Stimulated activated CD4-positive, alpha-beta T cell treated with anti-CD3 and anti-CD28 coated beads, Interleukin-1b, Interleukin-23, amount 100 ng/mL, for 1 hour (primary cell): ENCODE measurements at regions not wholly inside any gene's neighbourhood (a gene's known extent, or its start where the extent isn't known, plus 50 kb on each side); places are given as distances from the start of the nearest gene placed in this dataset.

Experiments
- DNase-seq, 2 donors: peaks; one replicate each; pipeline ENCODE4 v3.0.0-alpha.2; 2020; ENCODE audit warnings: low read depth in 2 of 2

DNA sequence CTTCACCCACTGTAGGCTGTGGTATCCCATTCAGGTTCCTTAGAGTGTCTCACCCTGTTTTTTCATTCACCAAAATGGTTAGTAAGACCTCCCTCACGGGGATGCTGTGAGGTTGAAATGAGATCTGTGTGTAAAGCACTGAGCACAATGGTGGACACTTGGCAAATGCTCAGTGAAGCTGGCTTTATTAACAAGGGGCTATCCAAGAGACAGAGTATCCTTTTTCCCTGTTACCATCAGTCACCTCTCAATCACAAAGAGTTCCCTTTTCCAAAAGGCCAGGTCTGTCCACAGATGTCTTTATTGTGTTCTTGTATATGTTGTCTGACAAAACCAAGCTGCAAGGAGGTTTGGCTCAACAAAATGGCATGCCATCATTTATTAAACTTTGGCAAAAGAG is 138.9 kb upstream of the RARB start:
- DNase-seq, result no peak

DNA sequence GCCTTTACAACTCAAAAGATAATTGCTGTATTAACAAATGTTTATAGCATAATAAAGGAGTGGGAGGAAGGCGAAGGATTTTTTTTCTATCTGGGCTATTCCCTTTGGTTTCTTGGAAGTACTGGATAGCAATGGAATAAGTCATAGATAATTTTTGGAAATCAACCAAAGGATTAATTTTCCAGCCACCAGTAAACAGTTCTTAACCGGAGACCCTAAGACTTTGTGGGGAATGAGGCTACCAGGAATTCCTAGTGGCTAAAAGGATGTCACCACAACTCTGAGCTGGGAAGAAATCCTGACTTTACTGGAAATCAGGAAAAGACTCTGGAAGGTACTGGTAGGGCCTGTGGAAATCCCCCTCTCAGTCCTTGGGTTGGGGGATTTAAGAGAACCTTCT is 138.4 kb upstream of the RARB start:
- no peak for DNase-seq

DNA sequence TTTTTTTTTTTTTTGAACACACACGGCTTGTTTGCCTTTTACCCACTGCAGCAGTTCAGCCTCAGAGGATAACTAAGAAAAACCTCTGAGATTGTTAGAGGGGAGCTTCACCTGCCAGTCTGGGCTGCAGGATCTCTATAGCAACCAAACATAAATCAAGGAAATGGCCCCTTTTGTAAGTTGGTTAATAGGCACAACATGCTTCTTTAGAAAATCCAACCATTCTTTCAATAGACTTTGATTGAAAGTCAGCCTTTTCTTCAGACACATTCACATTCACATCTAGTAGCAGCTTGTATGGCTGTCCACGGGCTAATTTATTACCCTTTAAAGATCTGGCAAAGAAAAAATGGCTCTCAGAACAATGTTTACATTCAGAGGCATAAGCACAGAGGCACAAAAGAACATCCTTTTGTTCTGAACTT is 136.6 kb upstream of the RARB start:
- DNase-seq, result no peak

DNA sequence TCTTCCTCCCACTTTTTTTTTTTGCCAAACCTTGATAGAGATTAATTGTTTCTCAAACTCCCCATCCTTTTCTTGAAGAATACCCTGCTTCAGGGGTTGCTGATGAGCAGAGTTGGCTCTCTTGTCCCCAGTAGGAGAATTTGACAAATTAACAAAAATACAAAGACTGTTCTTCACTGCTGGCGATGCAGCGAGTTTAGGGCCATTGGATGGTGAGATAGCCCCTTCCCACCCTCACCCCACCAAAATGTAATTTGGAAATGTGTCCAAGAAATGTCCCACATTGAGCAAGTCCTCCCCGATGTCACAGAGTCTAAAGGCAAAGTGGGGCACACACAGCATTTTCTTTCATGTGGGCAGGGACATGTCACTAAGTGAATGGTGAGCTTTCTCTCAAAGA is 136.0 kb upstream of the RARB start:
- no peak for DNase-seq

DNA sequence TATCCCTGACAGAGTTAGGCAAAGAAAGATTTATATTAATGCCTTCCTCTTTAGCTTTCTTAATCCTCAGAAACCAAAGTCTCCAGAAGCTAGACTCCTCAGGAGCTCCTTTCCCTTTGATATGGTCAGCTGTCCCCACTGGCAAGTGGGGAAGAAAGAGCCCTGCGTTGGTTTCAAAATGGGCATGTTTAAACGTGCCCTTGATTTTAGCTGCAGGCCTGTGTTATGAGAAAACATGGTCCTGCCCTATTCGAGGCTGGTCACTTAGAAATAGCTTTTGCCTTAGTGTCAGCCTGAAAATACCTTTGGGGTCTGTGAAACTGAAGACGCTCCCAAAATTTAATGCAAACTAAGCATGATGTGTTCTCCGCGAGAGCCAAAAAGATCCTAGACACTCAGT is 135.5 kb upstream of the RARB start:
- DNase-seq, result no peak

DNA sequence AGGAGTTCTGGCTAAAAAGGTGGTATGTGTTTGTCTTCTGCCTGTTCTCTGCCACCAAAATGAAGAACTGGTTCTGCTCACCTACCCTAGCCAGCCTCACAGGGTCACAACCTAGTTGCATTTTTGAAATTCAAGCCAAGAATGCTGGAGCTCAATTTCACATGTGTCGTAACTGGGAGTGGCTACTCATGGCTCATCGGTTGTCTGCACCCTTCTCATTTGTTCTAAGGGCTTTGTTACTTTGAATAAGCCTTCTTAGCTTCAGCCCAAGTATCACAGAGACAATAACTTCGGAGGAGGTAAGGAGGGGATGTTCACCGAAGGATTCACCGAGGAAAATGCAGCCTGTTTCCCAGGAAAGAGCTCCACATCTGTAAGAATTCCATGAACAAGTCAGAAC is 134.3 kb upstream of the RARB start:
- DNase-seq, result no peak

DNA sequence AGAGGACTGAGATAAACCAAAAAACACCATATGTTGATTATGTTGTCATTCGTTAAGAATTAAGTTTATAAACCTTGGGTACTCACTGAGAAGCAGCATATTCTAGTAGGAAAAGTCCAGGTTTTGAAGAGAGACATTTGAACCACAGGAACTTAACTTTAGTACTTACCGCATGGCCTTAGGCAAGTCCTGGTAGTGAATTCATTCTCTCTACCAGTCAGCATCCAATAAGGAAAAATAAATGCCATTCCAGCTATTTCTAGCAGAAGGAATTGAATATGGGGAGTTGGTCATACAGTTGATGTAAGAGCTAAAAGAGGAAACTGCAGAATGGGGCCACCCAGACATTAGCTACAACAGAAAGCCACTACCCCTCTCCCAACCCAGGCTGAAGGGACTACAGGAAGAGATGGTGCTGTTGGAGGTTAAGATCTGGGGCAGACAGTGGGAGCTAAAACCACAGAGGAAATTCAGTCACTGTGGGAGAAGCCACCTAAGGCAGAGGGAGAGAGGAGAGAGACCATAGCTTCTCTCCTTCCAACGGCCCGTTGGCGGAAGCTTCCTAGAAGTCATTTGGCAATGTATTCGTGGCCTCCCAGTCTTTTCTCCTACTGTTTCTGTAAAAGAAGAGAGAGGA is 133.8 kb upstream of the RARB start:
- DNase-seq, result no peak

DNA sequence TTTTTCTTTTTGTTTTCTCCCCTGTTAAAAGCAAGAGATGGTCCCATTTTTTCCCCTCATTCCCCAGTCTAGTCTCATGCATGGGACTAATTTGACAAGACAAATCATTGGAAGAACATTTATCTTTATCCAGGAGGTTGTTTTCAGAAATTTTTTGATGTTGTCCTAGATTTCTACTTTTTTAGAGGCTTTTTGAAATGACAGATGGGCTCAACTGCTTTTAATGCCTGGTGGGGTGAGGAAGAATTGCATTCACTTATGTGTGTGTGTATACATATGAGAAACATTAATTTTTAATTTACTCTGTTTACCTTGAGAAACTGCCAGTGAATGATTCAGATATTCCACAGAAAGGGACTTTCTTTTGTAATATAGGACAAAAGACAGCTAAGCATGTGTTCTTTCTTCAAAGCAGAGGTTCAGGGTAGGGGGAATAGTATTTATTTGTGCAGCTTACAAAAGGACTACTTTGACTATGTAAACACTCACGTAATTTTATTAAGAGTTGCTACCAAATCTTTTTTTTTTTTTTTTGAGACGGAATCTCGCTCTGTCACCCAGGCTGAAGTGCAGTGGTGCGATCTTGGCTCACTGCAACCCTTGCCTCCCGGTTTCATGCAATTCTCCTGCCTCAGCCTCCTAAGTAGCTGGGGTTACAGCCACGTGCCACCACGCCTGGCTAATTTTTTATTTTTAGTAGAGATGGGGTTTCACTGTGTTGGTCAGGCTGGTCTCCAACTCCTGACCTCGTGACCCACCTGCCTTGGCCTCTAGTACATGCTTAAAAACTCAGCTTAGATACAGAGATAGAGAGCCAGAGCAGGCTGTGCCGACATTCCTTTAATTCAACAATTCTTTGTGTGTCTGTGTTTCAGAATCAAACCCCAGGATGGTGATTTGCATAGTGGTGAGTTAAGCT is 130.1 kb upstream of the RARB start:
- DNase-seq, result no peak

DNA sequence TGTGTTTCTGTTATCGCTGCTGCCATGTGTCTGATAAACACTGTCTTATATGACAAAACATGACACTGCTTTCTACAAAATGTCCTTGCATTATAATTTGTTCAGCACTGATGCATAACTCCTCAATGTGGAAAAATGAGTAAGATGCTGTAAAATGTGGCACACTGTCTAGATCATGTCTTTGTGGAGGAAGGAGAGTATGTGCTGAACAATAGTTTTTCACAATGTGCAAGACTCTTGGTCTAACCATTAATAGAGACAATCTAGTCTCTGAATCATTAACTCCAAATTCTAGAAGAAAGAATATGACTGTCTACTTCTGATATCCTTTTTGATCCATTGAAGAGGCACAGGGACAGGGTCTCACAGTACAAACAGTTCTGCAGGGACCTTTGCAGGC is 127.9 kb upstream of the RARB start:
- DNase-seq, result no peak

DNA sequence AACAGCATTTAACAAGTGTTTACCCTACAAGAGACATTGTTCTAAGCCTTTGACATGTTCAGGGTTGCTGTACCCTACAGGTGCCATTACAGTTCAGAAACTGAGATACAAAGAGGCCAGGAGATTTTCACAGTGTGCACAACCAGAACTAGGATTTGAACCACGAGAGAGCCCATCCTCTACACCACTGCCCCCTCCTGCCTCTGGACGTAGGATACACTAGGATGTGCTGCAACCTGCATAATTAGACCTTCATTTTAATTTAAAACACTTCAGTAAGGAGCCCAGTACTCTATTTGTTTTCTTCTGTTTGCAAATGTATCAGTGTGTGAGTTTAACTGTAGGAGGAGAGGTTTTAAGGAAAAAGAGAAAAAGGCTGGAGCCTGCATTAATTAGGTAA is 123.1 kb upstream of the RARB start:
- DNase-seq, result no peak

DNA sequence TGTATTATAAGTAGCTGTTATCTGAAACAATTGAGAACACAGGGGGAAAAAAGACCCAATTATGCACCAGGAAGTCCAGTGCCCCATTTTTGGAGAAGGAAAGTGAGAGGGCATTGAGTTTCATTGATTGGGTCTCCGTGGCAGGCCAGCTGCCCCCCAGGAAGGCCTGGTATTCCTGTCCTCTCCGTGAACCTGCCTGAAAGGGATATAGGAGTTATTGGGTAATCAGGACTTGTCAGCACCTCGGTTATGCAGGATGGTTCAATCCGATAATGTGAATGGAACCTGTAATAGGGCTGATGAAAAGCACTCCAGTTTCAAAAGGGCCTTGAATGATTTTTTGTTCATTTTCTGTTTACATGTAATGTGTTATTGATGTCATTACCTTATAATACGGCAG is 122.0 kb upstream of the RARB start:
- DNase-seq, result no peak

DNA sequence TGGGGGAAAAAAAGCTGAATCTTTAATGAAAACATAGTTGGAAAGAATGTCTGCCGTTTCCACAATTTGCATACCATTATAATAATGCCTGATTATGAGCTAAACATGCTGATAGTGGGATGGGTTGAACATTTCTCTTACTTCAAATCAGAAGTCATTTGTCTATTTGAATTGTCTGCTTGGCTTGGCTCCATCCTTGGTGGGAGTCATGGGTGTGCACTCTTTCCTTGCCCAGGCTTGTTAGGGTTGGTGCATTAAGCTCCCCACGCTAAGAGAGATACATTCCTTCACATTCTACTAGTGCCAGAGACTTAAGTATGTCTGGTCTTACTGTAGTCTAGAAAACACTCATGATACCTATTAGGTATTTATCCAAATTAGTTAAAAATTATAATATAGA is 121.4 kb upstream of the RARB start:
- DNase-seq, result no peak

DNA sequence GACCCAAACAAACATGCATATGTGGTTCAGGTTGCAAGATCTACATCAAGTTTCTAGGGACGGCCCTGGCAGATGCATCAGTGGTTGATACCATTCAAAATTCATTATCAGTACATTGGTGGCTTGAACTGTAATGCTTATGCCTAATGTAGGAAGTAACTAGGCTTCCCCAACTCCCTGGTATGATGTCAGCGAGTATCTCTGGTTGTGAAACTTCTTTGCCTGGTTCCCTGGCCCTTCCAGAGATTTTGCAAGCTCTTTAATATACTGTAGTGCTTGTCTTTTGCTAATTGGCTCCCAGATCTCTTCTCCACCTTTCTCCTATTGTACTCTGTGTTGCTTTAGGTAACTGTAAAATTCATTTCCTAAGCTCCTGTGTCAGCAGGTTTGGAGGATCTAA is 114.8 kb upstream of the RARB start:
- no peak for DNase-seq

DNA sequence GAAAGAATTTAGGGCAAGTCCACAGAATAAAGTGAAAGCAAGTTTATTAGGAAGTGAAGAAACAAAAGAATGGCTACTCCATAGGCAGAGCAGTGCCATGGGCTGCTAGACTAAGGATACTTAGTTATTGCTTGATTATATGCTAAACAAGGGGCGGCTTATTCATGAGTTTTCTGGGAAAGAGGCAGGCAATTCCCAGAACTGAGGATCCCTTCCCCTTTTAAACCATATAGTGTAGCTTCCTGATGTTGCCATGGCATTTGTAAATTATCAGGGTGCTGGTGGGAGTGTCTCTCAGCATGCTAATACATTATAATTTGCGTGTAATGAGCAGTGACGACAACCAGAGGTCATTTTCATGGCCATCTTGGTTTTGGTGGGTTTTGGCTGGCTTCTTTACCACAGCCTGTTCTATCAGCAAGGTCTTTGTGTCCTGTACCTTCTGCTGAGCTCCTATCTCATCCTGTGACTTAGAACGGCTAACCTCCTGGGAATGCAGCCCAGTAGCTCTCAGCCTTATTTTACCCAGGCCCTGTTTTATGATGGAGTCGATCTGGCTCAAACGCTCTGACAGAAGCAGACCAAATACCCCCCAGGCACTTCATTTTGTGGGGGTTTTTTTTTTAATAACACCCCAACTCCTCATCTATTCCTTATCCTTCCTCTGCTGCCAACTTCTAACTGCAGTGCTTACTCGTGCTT is 103.0 kb upstream of the RARB start:
- DNase-seq, result no peak

DNA sequence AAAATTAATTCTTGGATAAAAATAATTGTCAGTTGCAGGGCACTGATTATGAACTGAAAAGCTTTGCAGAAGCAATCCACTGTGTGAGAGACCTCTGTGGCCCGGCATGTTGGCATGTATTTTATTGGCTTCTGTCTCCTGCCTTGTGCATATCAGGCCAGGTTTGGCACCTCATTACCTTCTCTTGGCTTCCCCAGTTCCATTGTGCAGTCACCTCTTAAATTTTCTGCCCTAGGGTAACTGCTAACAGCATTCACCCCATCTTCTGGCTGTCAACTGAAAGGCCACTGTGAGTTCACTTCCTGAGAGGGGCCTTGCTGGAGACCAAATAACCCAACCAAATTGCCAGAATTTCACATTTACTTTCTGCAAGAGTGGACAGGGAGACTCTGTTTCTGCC is 92.7 kb upstream of the RARB start:
- no peak for DNase-seq

DNA sequence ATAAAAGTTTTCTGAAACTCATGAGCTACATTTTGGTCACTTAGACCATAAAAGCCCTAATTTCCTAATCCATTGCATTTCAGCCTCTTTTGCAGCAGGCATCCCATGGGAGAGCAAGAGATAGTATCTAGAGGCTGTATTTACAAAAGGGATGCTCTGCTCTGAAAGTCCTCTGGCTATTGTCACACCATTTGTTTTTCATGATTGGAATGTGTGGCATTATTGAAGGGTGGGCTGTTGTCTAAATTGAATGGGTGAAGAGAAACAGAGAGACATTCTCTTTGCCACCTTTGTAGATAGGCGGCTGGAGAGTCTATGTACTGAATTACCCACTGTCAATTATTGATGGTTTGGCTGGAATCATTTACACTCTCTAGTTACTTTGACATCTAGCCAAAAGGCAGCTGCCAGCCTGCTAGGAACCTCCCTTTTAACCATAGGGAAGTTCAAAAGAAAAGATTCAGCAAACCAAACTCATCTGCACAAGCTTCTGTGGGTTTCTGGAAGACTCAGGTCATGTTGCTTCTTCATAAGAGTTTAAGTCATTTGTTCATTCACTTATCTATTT is 89.8 kb upstream of the RARB start:
- no peak for DNase-seq

DNA sequence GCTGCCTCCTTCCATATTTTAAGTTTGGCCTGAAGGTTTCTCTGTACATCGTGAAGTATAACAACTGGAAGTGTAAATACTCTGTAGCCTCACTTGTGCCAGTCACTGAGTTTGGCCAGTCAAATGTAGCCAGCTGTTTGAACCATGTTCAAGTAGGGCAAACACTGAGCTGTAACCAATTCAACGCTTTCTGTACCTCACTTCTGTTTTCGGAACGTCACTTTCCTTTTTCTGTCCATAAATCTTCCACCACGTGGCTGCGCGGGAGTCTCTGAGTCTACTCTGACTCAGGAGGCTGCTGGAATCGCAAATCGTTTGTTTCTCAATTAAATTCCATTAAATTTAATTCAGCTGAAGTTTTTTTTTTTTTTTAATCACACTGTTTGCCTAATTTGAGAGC is 88.8 kb upstream of the RARB start:
- no peak for DNase-seq

DNA sequence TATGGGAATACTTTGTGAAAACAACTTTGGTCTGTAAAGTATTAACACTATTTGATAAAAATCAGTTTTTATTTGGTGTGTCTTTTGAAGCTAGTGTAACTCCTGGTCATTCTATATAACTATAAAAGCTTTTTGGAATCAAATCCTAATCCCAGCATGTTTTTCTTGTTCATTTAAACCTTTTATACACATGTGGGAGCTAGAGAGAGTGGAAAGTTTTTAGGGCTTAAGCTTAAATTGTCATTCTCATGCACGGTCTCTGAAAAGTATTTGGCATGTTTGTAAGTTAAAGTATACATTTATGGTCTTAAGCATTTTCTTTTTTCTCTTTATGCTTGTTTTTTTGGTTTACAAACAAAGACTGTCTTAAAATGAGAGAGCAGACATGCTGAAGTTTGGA is 83.4 kb upstream of the RARB start:
- DNase-seq, result no peak

DNA sequence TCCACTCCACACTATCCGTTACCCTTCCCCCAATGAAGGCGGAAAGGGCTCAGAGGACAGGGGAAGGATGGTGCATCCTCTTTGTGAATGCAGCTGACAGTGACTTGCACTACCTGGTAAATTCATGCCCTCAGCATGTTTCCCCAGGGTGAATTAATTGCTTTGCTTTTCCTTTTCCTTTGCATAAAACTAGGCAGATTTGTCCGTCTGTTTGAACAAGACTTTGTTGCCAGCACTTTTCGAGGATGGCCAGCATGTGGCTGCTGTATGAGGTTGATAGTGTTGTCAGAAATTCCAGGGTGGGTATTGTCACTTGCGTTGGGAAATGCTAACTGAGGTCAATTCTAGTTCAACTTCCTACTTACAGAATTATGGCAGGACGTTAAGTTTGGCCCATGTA is 79.0 kb upstream of the RARB start:
- DNase-seq, result no peak

DNA sequence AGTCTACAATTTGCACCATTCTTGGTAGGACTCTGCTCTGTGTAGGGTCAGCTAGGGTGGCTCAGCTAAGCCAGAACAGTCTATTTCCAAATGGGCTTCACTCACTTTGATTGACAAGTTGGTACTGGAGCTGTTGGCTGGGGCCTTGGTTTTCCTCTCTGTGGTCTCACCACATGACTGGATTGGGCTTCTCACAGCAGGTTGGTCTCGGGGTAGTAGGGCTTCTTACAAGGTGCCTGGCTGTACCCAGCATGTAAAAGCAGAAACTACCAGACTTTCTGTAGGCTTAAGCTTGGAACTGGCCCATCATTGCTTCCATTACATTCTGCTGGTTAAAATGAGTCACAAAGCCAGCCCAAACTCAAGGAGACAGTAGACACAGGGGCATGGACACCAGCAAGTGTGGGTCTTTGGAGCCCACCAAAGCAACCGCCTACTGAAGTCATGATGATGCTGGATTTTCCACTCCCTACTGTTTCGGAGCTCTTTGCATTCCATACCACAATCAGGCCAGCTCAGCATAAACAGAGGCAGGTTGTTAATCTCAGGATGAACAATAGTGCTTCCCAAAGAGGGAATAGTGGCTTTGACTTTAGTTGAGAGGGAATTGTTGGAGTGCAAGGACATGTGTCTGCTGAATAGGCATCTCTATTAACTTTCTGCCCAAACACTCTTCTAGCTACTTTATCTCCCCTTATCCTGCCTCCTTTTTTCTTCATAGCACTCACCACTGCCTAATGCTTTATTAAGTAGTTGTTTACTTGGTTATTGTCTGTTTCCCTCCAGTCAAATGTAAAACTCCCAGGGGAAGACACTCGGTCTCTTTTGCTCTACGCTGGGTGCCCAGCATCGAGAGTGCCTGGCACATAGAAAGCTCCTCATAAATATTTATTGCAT is 78.0 kb upstream of the RARB start:
- no peak for DNase-seq

DNA sequence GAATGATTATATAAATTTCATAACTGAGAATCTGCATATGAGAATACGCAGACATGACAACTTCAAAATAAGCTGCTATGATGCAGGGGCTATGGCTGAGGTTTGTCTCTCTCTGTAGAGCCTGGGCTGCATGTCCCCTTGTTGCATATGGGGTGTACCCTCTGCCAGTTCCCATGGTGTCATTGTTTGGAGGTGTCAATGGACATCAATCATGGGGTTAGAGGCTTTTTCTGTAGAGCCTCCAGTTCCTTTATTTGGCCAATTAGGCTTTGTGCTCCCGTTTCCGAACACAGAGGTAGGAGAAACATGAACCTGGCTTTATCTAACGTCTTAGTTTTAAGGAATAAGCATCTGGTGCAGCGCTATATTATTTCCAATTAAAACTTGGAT is 77.3 kb upstream of the RARB start:
- DNase-seq, result no peak

DNA sequence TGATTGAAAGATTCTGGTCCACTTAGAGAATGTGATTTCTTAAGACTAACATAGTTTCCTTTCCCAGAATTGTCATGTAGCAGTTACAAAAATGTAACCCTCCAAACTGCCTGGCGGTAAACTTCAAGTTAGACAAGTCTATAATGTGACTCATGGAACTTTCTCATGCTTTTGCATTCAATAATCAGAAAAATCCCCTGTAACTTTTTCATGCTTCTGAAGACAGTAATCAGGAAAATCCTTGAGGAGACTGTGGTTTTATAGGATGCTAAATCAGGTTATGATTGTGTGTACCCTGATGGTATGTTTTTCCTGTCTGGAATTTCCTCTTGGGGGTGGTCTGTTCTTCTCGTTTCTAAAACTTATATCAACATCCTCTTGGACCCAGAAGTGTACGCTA is 74.0 kb upstream of the RARB start:
- no peak for DNase-seq
